Peyer's patch (tissue), 4 donors: ENCODE measurements at regions not wholly inside any gene's neighbourhood (a gene's known extent, or its start where the extent isn't known, plus 50 kb on each side); places are given as distances from the start of the nearest gene placed in this dataset.
A peak's percentile ranks its signal among the peaks of the same experiment; 100 is the strongest.
"Not testable (repeated sequence)": the region's sequence is repeated elsewhere in the genome, so short reads cannot be mapped to it uniquely, and the experiment has no call there.

ENCODE experiments used
- DNase-seq, 3 donors: peaks; one replicate each; pipeline ENCODE4 v3.0.0-alpha.2; 2017 to 2019
- H3K27ac ChIP-seq, 4 donors: fragments of 200-600 bp; sonication (generic); one replicate each; pipeline ENCODE4 v1.5.1; 2016 to 2019
- H3K27me3 ChIP-seq, 2 donors: fragments of 200-600 bp; sonication (generic); one replicate each; pipeline ENCODE4 v1.5.1; 2019
- H3K36me3 ChIP-seq, 3 donors: fragments of 200-600 bp; sonication (generic); one replicate each; pipeline ENCODE4 v1.5.1; 2016 to 2019
- H3K4me1 ChIP-seq, 4 donors: fragments of 200-600 bp; sonication (generic); one replicate each; pipeline ENCODE4 v1.5.1; 2016 to 2019
- H3K4me3 ChIP-seq, 4 donors: fragments of 200-600 bp; sonication (generic); 1 replicate in 3 of 4; 2 replicates in 1 of 4; pipeline ENCODE4 v1.5.1; 2016 to 2019; ENCODE audit warnings: mild to moderate bottlenecking in 1 of 4
- H3K9me3 ChIP-seq, 4 donors: fragments of 200-600 bp; sonication (generic); one replicate each; pipeline ENCODE4 v1.5.1; 2016 to 2019; ENCODE audit warnings: mild to moderate bottlenecking in 1 of 4
- POLR2A ChIP-seq, 2 donors: fragments of 450-650 bp; IDR thresholded peaks; one replicate each; pipeline ENCODE4 v1.5.1; 2017; ENCODE audit warnings: antibody characterized with exemption in 2 of 2, mild to moderate bottlenecking in 2 of 2, moderate library complexity in 2 of 2
- TF ChIP-seq, protein P1 (sequence below), 6 experiments: fragments of 450-650 bp in 4 of 6; fragments of 200-600 bp in 2 of 6; sonication (generic) in 1 of 6; IDR thresholded peaks; one replicate each; pipeline ENCODE4 v1.5.1; 2017 to 2019; ENCODE audit warnings: antibody characterized with exemption in 6 of 6, mild to moderate bottlenecking in 3 of 6, moderate library complexity in 1 of 6

DNA sequence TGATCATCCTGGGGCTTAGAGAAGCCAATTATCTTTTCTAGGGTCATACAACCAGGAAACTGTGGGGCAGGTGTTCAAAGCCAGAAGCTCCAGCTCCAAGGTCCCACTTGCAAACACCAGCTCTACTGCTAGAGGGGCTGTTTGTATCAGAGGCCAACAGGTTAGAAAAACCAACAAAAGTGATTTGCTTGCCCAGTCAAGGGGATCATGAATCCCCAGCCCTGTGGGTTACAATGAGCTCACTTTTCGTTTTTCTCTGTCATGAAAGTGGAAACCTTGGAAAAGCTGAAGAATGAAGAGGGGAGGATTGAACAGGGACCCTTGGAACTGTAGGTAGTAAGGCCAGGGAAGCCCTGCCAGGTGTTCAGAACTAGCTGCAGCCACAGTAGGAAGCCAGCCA, 119.2 kb downstream of the SPP2 start:
- Histone ChIP-seq H3K27ac (no peak overlapping the region), H3K36me3 (no peaks in the 10 kb centered on the region), H3K27me3 (no peaks in the 10 kb centered on the region), H3K9me3 (no peaks in the 10 kb centered on the region), H3K4me1 (no peaks in the 10 kb centered on the region), H3K4me3 (no peak overlapping the region)
- no peak for TF ChIP-seq POLR2A (IDR thresholded peaks at IDR 0.05)
- TF ChIP-seq, protein P1, sequence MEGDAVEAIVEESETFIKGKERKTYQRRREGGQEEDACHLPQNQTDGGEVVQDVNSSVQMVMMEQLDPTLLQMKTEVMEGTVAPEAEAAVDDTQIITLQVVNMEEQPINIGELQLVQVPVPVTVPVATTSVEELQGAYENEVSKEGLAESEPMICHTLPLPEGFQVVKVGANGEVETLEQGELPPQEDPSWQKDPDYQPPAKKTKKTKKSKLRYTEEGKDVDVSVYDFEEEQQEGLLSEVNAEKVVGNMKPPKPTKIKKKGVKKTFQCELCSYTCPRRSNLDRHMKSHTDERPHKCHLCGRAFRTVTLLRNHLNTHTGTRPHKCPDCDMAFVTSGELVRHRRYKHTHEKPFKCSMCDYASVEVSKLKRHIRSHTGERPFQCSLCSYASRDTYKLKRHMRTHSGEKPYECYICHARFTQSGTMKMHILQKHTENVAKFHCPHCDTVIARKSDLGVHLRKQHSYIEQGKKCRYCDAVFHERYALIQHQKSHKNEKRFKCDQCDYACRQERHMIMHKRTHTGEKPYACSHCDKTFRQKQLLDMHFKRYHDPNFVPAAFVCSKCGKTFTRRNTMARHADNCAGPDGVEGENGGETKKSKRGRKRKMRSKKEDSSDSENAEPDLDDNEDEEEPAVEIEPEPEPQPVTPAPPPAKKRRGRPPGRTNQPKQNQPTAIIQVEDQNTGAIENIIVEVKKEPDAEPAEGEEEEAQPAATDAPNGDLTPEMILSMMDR (IDR thresholded peaks at IDR 0.05): no peak
- no peak for DNase-seq

DNA sequence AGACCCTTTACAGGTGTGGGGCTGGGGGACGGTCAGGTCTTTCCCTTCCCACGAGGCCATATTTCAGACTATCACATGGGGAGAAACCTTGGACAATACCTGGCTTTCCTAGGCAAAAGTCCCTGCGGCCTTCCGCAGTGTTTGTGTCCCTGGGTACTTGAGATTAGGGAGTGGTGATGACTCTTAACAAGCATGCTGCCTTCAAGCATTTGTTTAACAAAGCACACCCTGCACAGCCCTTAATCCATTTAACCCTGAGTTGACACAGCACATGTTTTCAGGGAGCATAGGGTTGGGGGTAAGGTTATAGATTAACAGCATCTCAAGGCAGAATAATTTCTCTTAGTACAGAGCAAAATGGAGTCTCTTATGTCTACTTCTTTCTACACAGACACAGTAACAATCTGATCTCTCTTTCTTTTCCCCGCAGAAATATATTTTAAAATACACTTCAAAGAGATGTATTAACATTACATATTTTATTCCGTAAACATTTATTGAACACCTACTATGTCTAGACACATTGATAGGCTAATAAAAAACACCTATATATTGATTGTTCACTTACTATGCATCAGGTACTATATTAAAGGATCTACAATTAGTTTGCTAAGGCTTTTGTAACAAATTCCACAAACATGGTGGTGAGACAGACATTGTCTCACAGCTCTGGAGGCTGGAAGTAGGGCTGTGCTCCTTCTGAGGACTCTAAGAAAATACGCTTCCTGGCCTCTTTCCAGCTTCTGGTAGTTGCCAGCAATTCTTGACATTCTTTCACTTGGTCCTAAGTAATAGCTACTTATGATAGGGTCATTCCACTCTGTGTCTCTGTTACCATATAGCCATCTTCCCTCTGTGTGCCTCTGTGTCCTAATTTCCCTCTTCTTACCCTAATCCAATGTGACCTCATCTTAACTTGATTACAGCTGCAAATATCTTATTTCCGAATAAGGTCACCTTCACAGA, 118.4 kb downstream of the SPP2 start:
- not testable (repeated sequence) for H3K27ac ChIP-seq, H3K4me3 ChIP-seq, H3K36me3 ChIP-seq, DNase-seq, H3K4me1 ChIP-seq, H3K9me3 ChIP-seq, H3K27me3 ChIP-seq

DNA sequence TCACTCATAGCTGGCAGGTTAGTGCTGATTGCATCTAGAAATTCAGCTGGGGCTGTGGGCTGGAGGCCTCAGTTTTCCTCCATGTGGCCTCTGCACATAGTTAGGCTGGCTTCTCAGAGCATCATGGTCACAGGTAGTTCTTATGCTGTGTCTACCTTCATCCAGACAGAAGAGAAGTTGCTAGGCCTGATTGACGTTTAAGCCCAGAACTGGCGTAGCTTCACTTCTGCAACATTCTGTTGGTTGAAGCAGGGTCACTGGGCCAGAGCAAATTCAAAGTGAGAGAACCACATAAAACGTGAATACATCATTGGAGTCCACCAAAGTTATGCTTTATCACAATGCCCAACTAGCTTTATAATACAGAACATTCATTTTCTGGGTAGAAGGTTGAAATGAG, 116.0 kb downstream of the SPP2 start:
- no peaks in the 10 kb centered on the region for H3K27me3 ChIP-seq
- H3K27ac ChIP-seq: no peak overlapping the region
- H3K4me1 ChIP-seq: no peaks in the 10 kb centered on the region
- TF ChIP-seq POLR2A (IDR thresholded peaks at IDR 0.05): no peak
- H3K9me3 ChIP-seq: no peaks in the 10 kb centered on the region
- no peaks in the 10 kb centered on the region for H3K36me3 ChIP-seq
- no peak overlapping the region for H3K4me3 ChIP-seq
- no peak for DNase-seq

DNA sequence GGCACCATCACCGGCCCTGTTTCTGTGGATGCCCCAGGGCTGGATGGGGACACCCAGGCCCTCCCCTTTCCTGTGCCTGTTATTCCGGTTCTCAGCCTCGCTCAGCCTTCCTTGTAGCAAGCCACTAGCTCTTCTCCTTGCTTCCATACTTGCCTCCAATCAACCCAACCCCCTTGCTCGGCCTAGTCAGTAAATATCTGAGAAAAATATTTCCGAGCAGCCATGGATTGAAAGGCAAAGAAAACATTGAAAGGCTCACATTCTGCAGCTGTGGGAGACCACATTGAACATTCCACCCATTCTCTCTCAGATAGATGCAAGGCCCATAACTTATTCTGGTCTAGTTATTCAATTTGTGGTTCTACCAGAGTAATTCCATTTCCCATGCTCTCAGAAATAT, 114.9 kb downstream of the SPP2 start:
- Histone ChIP-seq H3K27ac (no peak overlapping the region), H3K4me1 (no peaks in the 10 kb centered on the region), H3K27me3 (no peaks in the 10 kb centered on the region), H3K36me3 (no peaks in the 10 kb centered on the region), H3K4me3 (no peak overlapping the region), H3K9me3 (no peaks in the 10 kb centered on the region)
- no peak for TF ChIP-seq POLR2A (IDR thresholded peaks at IDR 0.05)
- TF ChIP-seq, protein P1 (IDR thresholded peaks at IDR 0.05): no peak
- DNase-seq: no peak

DNA sequence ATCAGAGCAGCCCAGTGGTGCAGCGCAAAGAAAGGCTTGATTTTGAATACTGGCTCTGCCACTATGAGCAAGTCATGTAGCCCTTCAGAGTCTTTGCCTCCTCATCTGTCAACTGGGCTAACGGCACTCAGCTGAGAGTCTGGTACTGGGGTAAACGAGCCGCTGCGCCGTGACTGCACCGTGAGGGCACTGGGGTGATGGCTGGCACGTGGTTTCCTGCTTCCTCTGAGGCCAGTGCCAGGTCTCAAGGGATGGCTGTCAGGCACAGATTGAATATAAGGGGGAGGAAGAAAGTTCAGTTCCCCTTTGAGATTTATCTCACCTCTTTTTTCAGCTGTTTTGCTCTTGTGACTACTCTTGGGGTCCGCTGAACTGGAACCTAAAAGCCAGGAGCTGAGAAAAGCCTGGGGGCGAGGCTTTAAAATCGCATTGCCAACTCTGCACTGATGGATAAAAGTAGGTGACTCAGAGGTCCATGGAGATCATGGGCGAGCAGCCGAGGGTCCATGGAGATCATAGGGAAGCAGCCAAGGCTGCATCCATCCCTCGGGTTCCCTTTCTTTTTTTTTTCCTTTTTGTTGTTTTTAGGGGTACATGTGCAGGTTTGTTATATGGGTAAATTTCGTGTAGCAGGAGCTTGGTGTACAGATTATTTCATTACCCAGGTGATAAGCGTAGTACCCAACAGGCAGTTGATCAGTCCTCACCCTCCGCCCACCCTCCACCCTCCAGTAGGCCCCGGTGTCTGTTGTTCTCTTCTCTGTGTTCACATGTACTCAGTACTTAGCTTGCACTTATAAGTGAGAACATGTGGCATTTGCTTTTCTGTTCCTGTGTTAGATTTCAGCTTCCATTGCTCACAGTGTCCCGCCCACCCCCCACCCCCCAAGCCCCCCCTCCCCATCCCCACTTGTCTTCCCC, 114.3 kb downstream of the SPP2 start:
- H3K36me3 ChIP-seq: no peaks in the 10 kb centered on the region
- no peaks in the 10 kb centered on the region for H3K9me3 ChIP-seq
- no peaks in the 10 kb centered on the region for H3K27me3 ChIP-seq
- no peak for TF ChIP-seq POLR2A (IDR thresholded peaks at IDR 0.05)
- peak in 2 of 3 donors; percentile 84 to 85 for DNase-seq
- no peaks in the 10 kb centered on the region for H3K4me1 ChIP-seq
- peak overlapping the region in 1 of 4 donors; percentile 19 for H3K27ac ChIP-seq
- no peak overlapping the region for H3K4me3 ChIP-seq

DNA sequence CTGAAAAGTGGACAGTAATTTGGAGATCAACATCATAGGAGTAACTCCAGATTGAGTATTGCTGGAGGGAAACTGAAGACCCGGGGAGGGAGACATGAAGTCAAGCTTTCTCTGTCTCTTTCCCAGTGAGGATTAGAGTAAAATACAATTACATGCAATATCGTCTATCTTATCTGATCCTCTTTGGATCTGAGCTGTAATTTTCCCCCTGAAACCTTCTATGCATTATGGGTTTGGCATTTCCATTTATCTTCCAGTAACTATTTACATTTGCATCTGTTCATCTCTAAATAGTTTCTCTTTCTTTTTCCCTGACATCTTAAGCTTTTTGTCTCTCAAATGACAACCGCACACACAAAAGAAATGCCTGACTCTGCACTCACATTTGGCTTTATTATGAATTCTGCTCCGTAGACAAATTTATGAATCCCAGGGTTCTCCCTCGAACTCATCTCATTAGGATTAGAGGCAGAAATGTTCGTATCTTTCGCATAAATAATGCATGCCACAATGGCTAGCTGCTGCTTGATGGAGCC, 113.1 kb downstream of the SPP2 start:
- H3K36me3 ChIP-seq: no peaks in the 10 kb centered on the region
- H3K27me3 ChIP-seq: no peaks in the 10 kb centered on the region
- no peak overlapping the region for H3K4me3 ChIP-seq
- H3K4me1 ChIP-seq: no peaks in the 10 kb centered on the region
- H3K27ac ChIP-seq: no peak overlapping the region
- no peak for TF ChIP-seq POLR2A (IDR thresholded peaks at IDR 0.05)
- TF ChIP-seq, protein P1 (IDR thresholded peaks at IDR 0.05): no peak
- H3K9me3 ChIP-seq: no peaks in the 10 kb centered on the region
- no peak for DNase-seq

DNA sequence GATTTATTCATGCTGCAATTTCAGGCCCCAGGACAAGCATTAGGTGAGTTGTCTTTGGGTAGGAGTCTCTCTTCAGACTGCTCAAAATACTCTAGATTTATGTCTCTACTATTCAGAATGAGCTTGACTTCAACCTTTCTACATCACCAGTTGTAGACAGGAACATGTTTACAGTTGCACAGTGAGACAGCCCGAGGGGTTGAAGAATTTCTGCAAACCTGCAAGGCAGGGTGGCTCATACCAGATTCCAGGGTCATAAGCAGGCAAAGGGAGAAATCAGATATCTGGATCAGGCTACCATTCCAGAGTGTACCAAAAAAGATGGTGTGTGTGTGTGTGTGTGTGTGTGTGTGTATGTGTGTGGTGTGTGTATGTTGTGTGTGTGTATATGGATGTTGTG, 112.4 kb downstream of the SPP2 start:
- no peaks in the 10 kb centered on the region for H3K4me1 ChIP-seq
- H3K4me3 ChIP-seq: no peak overlapping the region
- H3K27me3 ChIP-seq: no peaks in the 10 kb centered on the region
- H3K36me3 ChIP-seq: no peaks in the 10 kb centered on the region
- H3K27ac ChIP-seq: no peak overlapping the region
- TF ChIP-seq POLR2A (IDR thresholded peaks at IDR 0.05): no peak
- TF ChIP-seq, protein P1 (IDR thresholded peaks at IDR 0.05): no peak
- no peak for DNase-seq
- H3K9me3 ChIP-seq: no peaks in the 10 kb centered on the region
